ENCODE measurements at regions not wholly inside any gene's neighbourhood (a gene's known extent, or its start where the extent isn't known, plus 50 kb on each side); places are given as distances from the start of the nearest gene placed in this dataset.

DNA sequence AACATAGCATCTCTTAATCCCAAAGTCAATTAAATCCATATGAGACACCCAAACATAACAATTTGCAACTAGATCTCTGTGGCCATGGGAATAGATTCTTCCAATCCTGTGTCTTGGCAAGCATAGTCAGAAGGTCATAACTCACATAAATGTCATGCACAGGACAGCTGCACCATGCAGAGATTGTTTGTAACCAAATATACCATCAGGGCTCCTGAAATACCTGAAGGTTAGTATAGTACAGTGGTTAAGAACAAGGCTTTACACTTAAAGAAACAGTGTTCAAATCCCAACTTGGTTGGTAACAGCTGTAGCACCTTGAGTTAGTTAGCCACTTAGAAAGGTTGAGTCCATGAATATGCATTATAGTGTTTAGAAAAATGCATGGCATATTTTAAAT is 82.6 kb upstream of the CCDC190 start:
- TF ChIP-seq CTCF (IDR thresholded peaks at IDR 0.05): no peak
- no peak for TF ChIP-seq POLR2AphosphoS5 (IDR thresholded peaks at IDR 0.05; ENCODE audit: low read depth, low read length)
- TF ChIP-seq TCF7L2 (IDR thresholded peaks at IDR 0.05; ENCODE audit: low read depth, low read length): no peak
